A549 (cell line): ENCODE measurements at regions not wholly inside any gene's neighbourhood (a gene's known extent, or its start where the extent isn't known, plus 50 kb on each side); places are given as distances from the start of the nearest gene placed in this dataset.

Experiments
- ATAC-seq, 2 experiments: fragments of 200-7000 bp in 1 of 2; fragments of >200 bp in 1 of 2; cut with Nextera tagmentation in 1 of 2; cut with Tn5 transposase in 1 of 2; 3 replicates each; pipeline versions ENCODE4 v1.8.0 to v1.9.1; 2018 to 2020; ENCODE audit warnings: mild to moderate bottlenecking in 1 of 2, moderate library complexity in 1 of 2
- CTCF ChIA-PET: fragments of 300-600 bp; sonication (Branson Sonifier 250); formaldehyde crosslinking; extraction: SDS; loops from one replicate; lab custom pipeline; 2021; ENCODE audit warnings: antibody characterized with exemption, inconsistent platforms; lab: Yijun Ruan, JAX
- POLR2A ChIA-PET: fragments of 350-600 bp; formaldehyde crosslinking; extraction: SDS; loops from one replicate; lab custom pipeline; 2021; ENCODE audit warnings: antibody characterized with exemption, inconsistent platforms; lab: Yijun Ruan, JAX
- DNase-seq, 2 experiments: peaks; one replicate each; pipeline versions ENCODE4 v3.0.0 to v3.0.0-alpha.2; 2011 to 2016; ENCODE audit warnings: low read depth in 1 of 2, low spot score in 1 of 2
- FAIRE-seq: peaks from 2 replicates; lab custom pipeline; 2011; peaks lifted over from hg19 to GRCh38; lab: Jason Lieb, UNC
- H3K27ac ChIP-seq, 2 experiments: fragments of >200 bp; sonication (Bioruptor Twin); formaldehyde crosslinking; 3 replicates each; pipeline ENCODE4 v1.5.1; 2016 to 2017
- H3K4me1 ChIP-seq: fragments of >200 bp; sonication (Bioruptor Twin); formaldehyde crosslinking; 3 replicates; pipeline ENCODE4 v1.6.1; 2016
- H3K4me2 ChIP-seq: fragments of >200 bp; sonication (Bioruptor Twin); formaldehyde crosslinking; 3 replicates; pipeline ENCODE4 v1.6.1; 2016
- H3K4me3 ChIP-seq: fragments of >200 bp; sonication (Bioruptor Twin); formaldehyde crosslinking; 3 replicates; pipeline ENCODE4 v1.5.1; 2016
- H3K9me3 ChIP-seq: fragments of >200 bp; sonication (Bioruptor Twin); formaldehyde crosslinking; 3 replicates; pipeline ENCODE4 v1.6.1; 2016
- BCL3 ChIP-seq: fragments of >200 bp; sonication (Bioruptor Twin); formaldehyde crosslinking; IDR thresholded peaks from 3 replicates; pipeline ENCODE4 v1.6.1; 2016
- CBX2 ChIP-seq: fragments of 200-600 bp; sonication (generic); IDR thresholded peaks from 2 replicates; pipeline ENCODE4 v1.6.1; 2016; ENCODE audit warnings: low read depth, mild to moderate bottlenecking, borderline replicate concordance
- CBX8 ChIP-seq: fragments of 200-600 bp; sonication (generic); IDR thresholded peaks from 2 replicates; pipeline ENCODE4 v1.6.1; 2016
- CEBPB ChIP-seq, 2 experiments: fragments of >200 bp in 1 of 2; sonication (Bioruptor Twin) in 1 of 2; formaldehyde crosslinking in 1 of 2; IDR thresholded peaks; 2 replicates each; pipeline ENCODE4 v1.6.1; 2012 to 2016
- CTCF ChIP-seq: fragments of >200 bp; sonication (Bioruptor Twin); formaldehyde crosslinking; IDR thresholded peaks from 3 replicates; pipeline ENCODE4 v1.5.1; 2016
- EHF ChIP-seq: fragments of 250-450 bp; sonication (Bioruptor Pico); IDR thresholded peaks from 2 replicates; pipeline ENCODE4 v1.5.0; 2020; ENCODE audit warnings: mild to moderate bottlenecking
- EHMT2 ChIP-seq: fragments of 200-600 bp; sonication (generic); IDR thresholded peaks from 2 replicates; pipeline ENCODE4 v1.6.1; 2016; ENCODE audit warnings: antibody characterized with exemption, low read depth, mild to moderate bottlenecking, moderate library complexity
- HOXA7 ChIP-seq: fragments of 250-450 bp; sonication (Bioruptor Pico); IDR thresholded peaks from 2 replicates; pipeline ENCODE4 v1.5.0; 2020; ENCODE audit warnings: mild to moderate bottlenecking, moderate library complexity
- HOXB13 ChIP-seq: fragments of 250-450 bp; sonication (Bioruptor Pico); IDR thresholded peaks from 2 replicates; pipeline ENCODE4 v1.5.0; 2020; ENCODE audit warnings: low read depth, mild to moderate bottlenecking, moderate library complexity
- HOXB5 ChIP-seq: fragments of 250-450 bp; sonication (Bioruptor Pico); IDR thresholded peaks from 2 replicates; pipeline ENCODE4 v1.5.0; 2020; ENCODE audit warnings: mild to moderate bottlenecking, moderate library complexity
- JUNB ChIP-seq: fragments of >200 bp; sonication (Bioruptor Twin); formaldehyde crosslinking; IDR thresholded peaks from 2 replicates; pipeline ENCODE4 v1.6.1; 2016
- KDM5A ChIP-seq: fragments of 200-600 bp; sonication (generic); IDR thresholded peaks from 2 replicates; pipeline ENCODE4 v1.6.1; 2016; ENCODE audit warnings: antibody characterized with exemption, mild to moderate bottlenecking
- MYC ChIP-seq: IDR thresholded peaks from 2 replicates; pipeline ENCODE4 v1.6.1; 2012; ENCODE audit warnings: mild to moderate bottlenecking, inconsistent platforms, low read length, improper control_type of control experiment, borderline replicate concordance
- REST ChIP-seq: fragments of 200-600 bp; sonication (generic); IDR thresholded peaks from 2 replicates; pipeline ENCODE4 v1.6.1; 2016; ENCODE audit warnings: antibody characterized with exemption, mild to moderate bottlenecking, moderate library complexity
- RFX5 ChIP-seq: fragments of 450-650 bp; IDR thresholded peaks from 2 replicates; pipeline ENCODE4 v1.7.1; 2014; ENCODE audit warnings: antibody characterized with exemption, mild to moderate bottlenecking, moderate library complexity
- RNF2 ChIP-seq: fragments of 200-600 bp; sonication (generic); IDR thresholded peaks from 2 replicates; pipeline ENCODE4 v1.6.1; 2016; ENCODE audit warnings: low read depth, mild to moderate bottlenecking, antibody characterized with exemption, moderate library complexity, borderline replicate concordance
- WGBS: methylation state at CpG from one replicate; pipeline ENCODE4 v1.1.6; 2017; ENCODE audit errors: missing lambda C conversion rate; 5-methylcytosine and 5-hydroxymethylcytosine counted together

- ChIA-PET CTCF (interaction anchor here (0.7 to 1.3 kb wide), 2 partner anchors 16 to 249 kb away, joined by 3 read pairs; no protein-coding TSS in a partner anchor), POLR2A (no interaction called here)
- ATAC-seq (no peak), DNase-seq (no peak), FAIRE-seq (no peak)
- Histone ChIP-seq H3K4me1 (no peaks in the 10 kb centered on the region), H3K4me3 (no peak overlapping the region), H3K4me2 (no peak overlapping the region), H3K9me3 (peaks cover 10% of the 10 kb centered on the region; the same call in 1 of the 3 replicates), H3K27ac (no peak overlapping the region)
- TF ChIP-seq CEBPB (IDR thresholded peaks at IDR 0.05), result no peak
- TF ChIP-seq MYC, result no peak
- no peak for TF ChIP-seq HOXB13 (CRISPR knock-in tag)
- no peak for TF ChIP-seq RFX5
- TF ChIP-seq CBX2, result no peak
- no peak for TF ChIP-seq REST
- TF ChIP-seq EHF, result no peak
- TF ChIP-seq JUNB, result no peak
Measured at GRCh38 chr5:174448662-174449061, 275.7 kb upstream of the MSX2 start.

- ChIA-PET CTCF (interaction anchor here (0.7 to 1.1 kb wide), 3 partner anchors 148 to 411 kb away, joined by 3 to 4 read pairs (median 3); no protein-coding TSS in a partner anchor), POLR2A (no interaction called here)
- 24% methylated on average over 2 of the region's 2 CpGs for WGBS
- no peak for DNase-seq
- no peak for FAIRE-seq
- Histone ChIP-seq H3K4me3 (no peak overlapping the region), H3K4me1 (no peaks in the 10 kb centered on the region), H3K4me2 (no peak overlapping the region), H3K9me3 (peaks cover 10% of the 10 kb centered on the region; the same call in 1 of the 3 replicates), H3K27ac (no peak overlapping the region)
- TF ChIP-seq KDM5A, result no peak
- no peak for TF ChIP-seq RNF2
- TF ChIP-seq CTCF, result no peak
- TF ChIP-seq HOXA7 (CRISPR knock-in tag), result no peak
- TF ChIP-seq HOXB5 (CRISPR knock-in tag), result no peak
- ATAC-seq, result no peak
Measured at GRCh38 chr5:174453690-174454089, 270.7 kb upstream of the MSX2 start.

GRCh38 chr5:174454464-174454863 is 269.9 kb upstream of the MSX2 start:
- CTCF ChIA-PET, result interaction anchor here (0.7 to 1.2 kb wide), 2 partner anchors 18 to 53 kb away, joined by 3 read pairs; no protein-coding TSS in a partner anchor
- H3K27ac ChIP-seq, result no peak overlapping the region
- DNase-seq, result no peak
- TF ChIP-seq EHMT2 (no peak), CBX8 (no peak), MYC (no peak), BCL3 (no peak)
- TF ChIP-seq, all 56 proteins: peak for 0
- H3K9me3 ChIP-seq, result peaks cover 10% of the 10 kb centered on the region; the same call in 1 of the 3 replicates
- POLR2A ChIA-PET, result no interaction called here
- WGBS, result 19% methylated on average over 6 of the region's 6 CpGs
- H3K4me3 ChIP-seq, result no peak overlapping the region
- H3K4me1 ChIP-seq, result no peaks in the 10 kb centered on the region
- ATAC-seq, result no peak
- H3K4me2 ChIP-seq, result no peak overlapping the region
- FAIRE-seq, result no peak
